Transverse colon (tissue), 4 donors: ENCODE measurements at regions not wholly inside any gene's neighbourhood (a gene's known extent, or its start where the extent isn't known, plus 50 kb on each side); places are given as distances from the start of the nearest gene placed in this dataset.

Experiments
- DNase-seq: peaks from one replicate; pipeline ENCODE4 v3.0.0-alpha.2; 2019
- H3K27ac ChIP-seq, 4 donors: fragments of 200-600 bp; sonication (generic); 2 replicates each; pipeline ENCODE4 v1.5.1; 2016 to 2018; ENCODE audit warnings: inconsistent platforms in 4 of 4
- H3K27me3 ChIP-seq: fragments of 200-600 bp; sonication (generic); 2 replicates; pipeline ENCODE4 v1.5.1; 2017; ENCODE audit warnings: inconsistent platforms
- H3K36me3 ChIP-seq, 4 donors: fragments of 200-600 bp; sonication (generic); 2 replicates each; pipeline ENCODE4 v1.5.1; 2017 to 2019; ENCODE audit warnings: inconsistent platforms in 4 of 4
- H3K4me1 ChIP-seq, 4 donors: fragments of 200-600 bp; sonication (generic); 2 replicates each; pipeline ENCODE4 v1.5.1; 2017 to 2020; ENCODE audit warnings: inconsistent platforms in 4 of 4
- H3K4me3 ChIP-seq, 4 donors: fragments of 200-600 bp; sonication (generic); 1 replicate in 1 of 4; 2 replicates in 3 of 4; pipeline versions ENCODE4 v1.5.1 to v1.6.1; 2017 to 2019; ENCODE audit warnings: inconsistent platforms in 4 of 4
- H3K9me3 ChIP-seq, 2 donors: fragments of 200-600 bp; sonication (generic); 2 replicates each; pipeline ENCODE4 v1.5.1; 2017 to 2019; ENCODE audit warnings: inconsistent platforms in 2 of 2
- EP300 ChIP-seq: sonication (generic); formaldehyde crosslinking; IDR thresholded peaks from one replicate; pipeline ENCODE4 v1.6.1; 2017; ENCODE audit warnings: antibody characterized with exemption, low read depth
- POLR2A ChIP-seq: fragments of 450-650 bp; IDR thresholded peaks from one replicate; pipeline ENCODE4 v1.6.1; 2016; ENCODE audit warnings: antibody characterized with exemption, mild to moderate bottlenecking, moderate library complexity
- POLR2AphosphoS5 ChIP-seq, 3 donors: sonication (generic); formaldehyde crosslinking; IDR thresholded peaks; one replicate each; pipeline ENCODE4 v1.6.1; 2016; ENCODE audit warnings: antibody characterized with exemption in 3 of 3
- WGBS, 2 donors: methylation state at CpG; one replicate each; pipeline ENCODE4 v1.1.5; 2018; ENCODE audit warnings: low coverage in 1 of 2; 5-methylcytosine and 5-hydroxymethylcytosine counted together
- in situ Hi-C, 4 donors: fragments of 200-750 bp; cut with MboI; loops; one replicate each; pipeline versions ENCODE4 v1.15.0 to v1.15.1; 2017; ENCODE audit warnings: low sequenced_read_pairs in 3 of 4, low pct_ligation_motif_present in 1 of 4, low pct_unique_long_range_greater_than_20kb in 1 of 4
- intact Hi-C: fragments of 100-400 bp; cut with DNase I; formaldehyde crosslinking; loops from one replicate; pipeline ENCODE4 v1.15.1; 2023; ENCODE audit warnings: low total_unique reads
- TF ChIP-seq, protein P1 (sequence below), 5 experiments: fragments of 200-600 bp in 3 of 5; fragments of 450-650 bp in 2 of 5; sonication (generic) in 3 of 5; IDR thresholded peaks; 1 replicate in 2 of 5; 2 replicates in 3 of 5; pipeline ENCODE4 v1.5.1; 2016 to 2017; ENCODE audit warnings: antibody characterized with exemption in 5 of 5, inconsistent platforms in 3 of 5, mild to moderate bottlenecking in 2 of 5, moderate library complexity in 1 of 5

DNA sequence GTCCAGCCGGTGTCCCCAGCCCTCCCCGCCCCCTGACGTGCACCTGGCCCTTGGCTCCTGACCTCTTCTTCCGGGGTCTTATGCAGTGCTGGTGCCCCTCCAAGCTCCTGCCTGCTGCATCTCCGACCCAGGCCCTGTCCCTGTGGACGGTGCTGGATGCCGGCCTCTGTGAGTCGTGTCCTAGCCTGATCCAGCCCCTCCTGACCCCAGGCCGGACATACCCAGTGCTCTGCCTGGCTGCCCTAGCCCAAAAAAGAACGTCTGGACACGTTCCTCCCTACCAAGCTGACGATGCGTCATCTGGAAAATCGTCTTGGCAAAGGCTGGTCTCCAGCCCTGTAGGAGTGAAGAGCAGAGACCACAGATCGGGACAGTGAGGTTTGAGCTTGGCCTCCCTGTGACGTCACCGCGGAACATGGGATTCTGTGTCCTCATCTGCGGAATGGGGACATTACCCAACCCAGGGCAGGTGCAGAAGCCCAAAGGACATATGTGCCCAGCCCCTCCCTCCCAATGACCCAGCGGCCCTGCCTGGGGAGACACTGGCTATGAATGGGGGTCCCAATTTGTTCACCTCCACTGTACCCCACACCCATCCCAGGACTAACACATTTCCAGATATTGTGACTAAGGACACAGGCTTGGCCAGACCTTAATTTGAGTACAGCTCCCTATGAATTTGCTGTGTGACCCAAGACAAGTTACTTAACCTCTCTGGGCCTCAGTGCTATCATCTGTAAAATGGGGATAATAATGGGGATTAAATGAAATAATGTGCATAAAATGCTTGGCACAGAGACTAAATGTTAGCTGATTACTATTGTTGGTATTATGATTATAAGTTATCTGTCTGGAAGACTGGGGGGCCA, 51.0 kb upstream of the BCL11B start:
- H3K27ac ChIP-seq = no peak overlapping the region
- H3K9me3 ChIP-seq = no peaks in the 10 kb centered on the region
- no peaks in the 10 kb centered on the region for H3K36me3 ChIP-seq
- WGBS, 2 donors = 81% methylated on average over 20 of the region's 20 CpGs; no CpG with 5 or more reads in 1 of the 2 donors
- intact Hi-C loops (no loop called here), in situ Hi-C loops (no loop called here)
- DNase-seq = no peak
- peaks cover 0 to 24% (median 8%) of the 10 kb centered on the region in 4 donors for H3K4me1 ChIP-seq
- no peak overlapping the region for H3K4me3 ChIP-seq
- H3K27me3 ChIP-seq = no peaks in the 10 kb centered on the region
- TF ChIP-seq POLR2AphosphoS5 (IDR thresholded peaks at IDR 0.05) (no peak), POLR2A (no peak), EP300 (no peak)
- TF ChIP-seq, protein P1, sequence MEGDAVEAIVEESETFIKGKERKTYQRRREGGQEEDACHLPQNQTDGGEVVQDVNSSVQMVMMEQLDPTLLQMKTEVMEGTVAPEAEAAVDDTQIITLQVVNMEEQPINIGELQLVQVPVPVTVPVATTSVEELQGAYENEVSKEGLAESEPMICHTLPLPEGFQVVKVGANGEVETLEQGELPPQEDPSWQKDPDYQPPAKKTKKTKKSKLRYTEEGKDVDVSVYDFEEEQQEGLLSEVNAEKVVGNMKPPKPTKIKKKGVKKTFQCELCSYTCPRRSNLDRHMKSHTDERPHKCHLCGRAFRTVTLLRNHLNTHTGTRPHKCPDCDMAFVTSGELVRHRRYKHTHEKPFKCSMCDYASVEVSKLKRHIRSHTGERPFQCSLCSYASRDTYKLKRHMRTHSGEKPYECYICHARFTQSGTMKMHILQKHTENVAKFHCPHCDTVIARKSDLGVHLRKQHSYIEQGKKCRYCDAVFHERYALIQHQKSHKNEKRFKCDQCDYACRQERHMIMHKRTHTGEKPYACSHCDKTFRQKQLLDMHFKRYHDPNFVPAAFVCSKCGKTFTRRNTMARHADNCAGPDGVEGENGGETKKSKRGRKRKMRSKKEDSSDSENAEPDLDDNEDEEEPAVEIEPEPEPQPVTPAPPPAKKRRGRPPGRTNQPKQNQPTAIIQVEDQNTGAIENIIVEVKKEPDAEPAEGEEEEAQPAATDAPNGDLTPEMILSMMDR (IDR thresholded peaks at IDR 0.05) = no peak

DNA sequence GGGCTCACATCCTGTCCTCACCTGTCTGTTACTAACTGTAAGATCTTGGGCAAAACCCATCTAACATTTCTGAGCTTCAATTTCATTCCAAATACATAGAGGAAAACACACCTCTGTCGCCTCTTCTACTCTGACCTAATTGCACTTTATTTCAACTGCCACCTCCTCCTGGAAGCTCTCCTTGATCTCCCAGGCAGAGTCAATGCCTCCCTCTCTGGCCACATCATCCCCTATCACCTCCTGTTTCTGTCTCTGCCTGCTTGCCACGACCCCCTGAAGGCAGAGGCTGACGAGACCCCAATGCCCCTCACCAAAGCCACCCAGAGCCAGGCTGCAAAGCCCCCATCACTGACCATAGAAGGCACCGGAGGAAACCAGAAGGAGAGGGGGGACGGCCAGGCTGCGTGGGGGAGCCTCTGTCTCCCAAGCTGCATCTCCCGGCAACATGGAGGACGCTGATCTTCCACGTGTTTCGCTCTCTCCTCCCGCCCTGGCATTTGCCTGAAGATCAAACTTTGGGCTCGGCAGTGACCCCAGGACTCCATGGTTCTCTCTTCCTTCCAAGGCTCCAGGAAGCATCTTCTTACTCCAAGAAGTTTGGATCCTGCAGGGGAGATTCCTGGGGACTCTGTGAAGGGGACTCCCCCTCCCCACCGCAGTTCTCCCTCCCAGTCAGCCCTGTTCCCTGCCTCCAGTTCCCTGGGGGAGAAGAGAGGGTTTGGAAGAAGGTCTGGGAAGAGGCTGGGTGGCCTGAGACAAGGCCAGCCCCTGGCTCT, 50.1 kb upstream of the BCL11B start:
- WGBS, 2 donors = 44 to 76% methylated on average over 2 to 13 of the region's 13 CpGs
- Histone ChIP-seq H3K9me3 (no peaks in the 10 kb centered on the region), H3K27me3 (no peaks in the 10 kb centered on the region), H3K4me1 (peaks cover 1 to 27% (median 16%) of the 10 kb centered on the region in 4 donors), H3K36me3 (no peaks in the 10 kb centered on the region), H3K4me3 (no peak overlapping the region), H3K27ac (no peak overlapping the region)
- in situ Hi-C loops (no loop called here), intact Hi-C loops (no loop called here)
- TF ChIP-seq POLR2A = no peak
- TF ChIP-seq EP300 = no peak
- no peak for TF ChIP-seq POLR2AphosphoS5 (IDR thresholded peaks at IDR 0.05)
- TF ChIP-seq, protein P1 (IDR thresholded peaks at IDR 0.05) = no peak
- DNase-seq = no peak
